HG03354 (cell line): ENCODE measurements at regions not wholly inside any gene's neighbourhood (a gene's known extent, or its start where the extent isn't known, plus 50 kb on each side); places are given as distances from the start of the nearest gene placed in this dataset.
A peak's percentile ranks its signal among the peaks of the same experiment; 100 is the strongest.
"Not testable (repeated sequence)": the region's sequence is repeated elsewhere in the genome, so short reads cannot be mapped to it uniquely, and the experiment has no call there.

Source experiments
- ATAC-seq: cut with Tn5 transposase; IDR thresholded peaks from one replicate; pipeline ENCODE4 v1.9.1; 2021; ENCODE audit warnings: mild to moderate bottlenecking; ENCODE audit not compliant: unreplicated experiment, poor library complexity, severe bottlenecking

DNA sequence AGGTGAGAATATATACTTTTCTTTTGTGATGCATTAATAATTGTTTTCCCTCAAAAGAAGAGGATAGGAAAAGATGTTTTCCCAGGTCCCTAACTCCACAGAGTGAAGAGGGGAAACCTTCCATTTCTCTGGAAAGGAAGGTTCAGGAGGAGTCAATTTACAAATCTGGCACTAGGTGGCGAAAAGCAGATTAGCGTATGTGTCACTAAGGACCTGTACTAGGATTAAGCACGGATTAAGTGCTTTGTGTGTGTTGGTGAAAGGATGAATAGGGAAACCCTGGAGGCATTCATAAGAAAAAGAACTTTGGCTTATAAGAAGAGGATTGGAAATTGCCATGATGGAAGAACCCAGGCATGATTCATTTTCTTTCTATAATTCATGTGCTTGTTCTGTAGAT, 410.1 kb upstream of the PLXNA2 start:
- no peak for ATAC-seq

DNA sequence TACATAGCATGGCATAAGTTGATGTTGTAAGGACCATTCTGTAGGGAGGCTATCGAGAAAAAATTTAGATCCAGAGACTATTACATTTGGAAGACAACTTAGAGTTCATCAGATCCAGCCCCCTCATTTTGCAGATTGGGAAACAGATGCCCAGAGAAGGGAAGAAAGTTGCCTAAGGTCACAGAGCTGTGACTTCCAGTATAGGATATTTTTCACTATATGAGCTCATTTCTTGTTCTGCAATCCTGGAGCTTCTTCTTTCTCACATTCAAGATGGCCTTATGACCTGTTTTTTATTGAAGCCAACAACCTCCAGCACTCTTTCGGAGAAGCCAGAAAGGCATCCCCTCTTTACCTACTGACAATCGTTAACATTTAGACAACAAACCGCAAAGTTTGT, 421.8 kb upstream of the PLXNA2 start:
- no peak for ATAC-seq

DNA sequence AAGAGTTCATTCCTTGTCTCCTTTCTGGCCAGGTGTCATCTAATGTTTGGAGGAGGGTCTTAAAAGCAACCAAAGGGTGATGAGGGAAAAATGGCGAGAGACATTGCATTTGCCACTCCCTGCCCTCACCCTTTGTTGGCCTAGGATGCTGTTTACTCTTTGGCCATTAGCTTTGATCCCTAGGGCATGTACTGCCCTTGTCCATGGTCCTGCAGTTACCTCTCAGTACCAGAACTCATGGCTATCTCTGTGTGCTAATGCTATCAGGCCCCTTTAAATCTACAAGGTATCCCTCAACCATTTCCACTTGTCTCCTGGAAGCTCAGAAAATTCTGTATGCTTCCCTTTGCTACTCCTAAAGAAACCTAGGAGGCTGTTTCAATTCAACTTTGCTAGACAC, 424.8 kb upstream of the PLXNA2 start:
- ATAC-seq: no peak

DNA sequence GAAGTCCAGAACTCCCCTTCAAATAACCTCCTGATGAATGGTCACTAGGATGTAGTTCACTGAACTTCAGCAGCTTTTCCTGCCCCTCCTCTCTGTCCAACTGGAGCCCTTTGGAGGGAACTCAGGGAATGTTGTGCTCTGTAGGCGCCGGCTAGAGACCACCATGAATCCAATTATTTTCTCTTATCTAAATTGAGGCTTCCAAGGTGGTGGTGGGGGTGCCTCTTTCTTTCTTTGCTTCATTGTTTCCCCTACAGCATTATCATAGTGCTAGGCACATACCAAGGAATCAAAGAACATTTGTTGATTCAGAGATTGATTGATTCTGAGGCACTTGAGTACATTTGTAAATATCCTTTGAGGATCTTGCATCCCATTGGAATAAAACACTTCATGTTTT, 426.6 kb upstream of the PLXNA2 start:
- no peak for ATAC-seq

DNA sequence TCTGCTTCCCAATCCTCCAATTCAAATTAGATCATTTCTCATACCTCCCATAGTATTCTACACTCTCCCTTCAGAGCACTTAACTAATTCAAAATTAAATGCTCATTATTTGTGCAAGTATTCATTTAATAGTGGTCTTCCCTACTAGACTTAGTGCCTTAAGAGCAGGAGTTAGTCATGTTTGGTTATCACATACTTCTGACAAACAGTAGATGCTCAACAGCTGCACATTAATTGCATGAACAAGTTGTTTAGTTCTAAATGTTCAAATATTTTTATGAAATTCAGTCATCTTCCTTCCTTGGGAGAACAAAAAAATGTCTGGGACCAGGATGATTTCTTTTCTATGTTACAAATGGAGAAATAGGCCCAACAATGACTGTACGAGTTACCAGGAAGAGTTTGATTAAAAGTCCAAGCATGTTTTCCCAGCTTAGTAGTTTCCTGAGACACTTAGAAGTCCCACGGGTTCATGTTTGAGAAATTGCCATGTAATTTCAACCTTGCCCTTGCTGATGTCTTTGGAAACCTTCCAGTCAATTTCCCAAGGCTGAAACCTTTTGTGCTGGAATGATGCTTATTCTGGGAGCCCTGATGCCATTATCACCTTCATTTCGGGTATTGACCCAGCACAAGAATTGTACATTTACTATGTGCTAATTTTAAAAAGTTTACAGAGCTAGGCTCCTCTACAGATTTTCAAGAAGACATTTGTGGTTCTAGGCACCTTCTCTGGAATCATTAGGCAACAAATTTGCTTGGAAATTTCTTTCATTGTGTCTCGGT, 437.9 kb upstream of the PLXNA2 start:
- ATAC-seq: no peak

DNA sequence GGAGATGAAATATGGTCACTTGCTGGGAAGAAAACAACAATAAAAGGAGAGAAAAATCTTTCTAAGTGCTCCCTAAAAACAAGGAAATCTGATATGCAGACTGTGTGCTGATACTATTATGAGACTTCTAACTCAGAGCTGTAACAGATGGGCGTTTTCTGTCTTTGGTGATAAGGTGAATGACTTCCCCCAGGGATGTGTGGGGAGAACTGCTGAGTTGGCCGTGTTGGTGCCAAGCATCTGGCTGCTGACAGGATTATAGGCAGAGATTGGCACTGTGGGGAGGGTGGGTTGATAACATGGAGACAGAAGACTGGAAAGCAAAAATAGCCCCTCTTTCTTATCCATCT, 438.5 kb upstream of the PLXNA2 start:
- no peak for ATAC-seq

DNA sequence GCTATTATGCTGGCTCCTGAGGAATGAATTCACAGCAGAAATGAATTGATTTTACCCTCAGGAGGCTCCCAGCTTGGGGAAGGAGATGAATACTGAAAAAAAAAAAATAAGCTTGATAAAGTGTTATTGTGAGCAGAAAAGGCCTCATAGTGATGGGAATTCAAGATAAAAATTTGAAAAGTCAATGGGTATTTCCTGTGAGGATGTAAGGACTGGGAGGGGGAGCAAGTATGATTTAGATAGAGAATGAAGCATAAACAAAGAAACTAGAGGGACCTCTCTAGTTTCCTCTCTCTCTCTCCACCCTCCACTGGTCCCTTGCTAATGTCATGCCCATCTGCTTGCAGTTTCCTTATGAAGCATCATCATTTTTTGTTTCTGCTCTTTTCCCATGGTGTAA, 439.0 kb upstream of the PLXNA2 start:
- ATAC-seq: no peak

DNA sequence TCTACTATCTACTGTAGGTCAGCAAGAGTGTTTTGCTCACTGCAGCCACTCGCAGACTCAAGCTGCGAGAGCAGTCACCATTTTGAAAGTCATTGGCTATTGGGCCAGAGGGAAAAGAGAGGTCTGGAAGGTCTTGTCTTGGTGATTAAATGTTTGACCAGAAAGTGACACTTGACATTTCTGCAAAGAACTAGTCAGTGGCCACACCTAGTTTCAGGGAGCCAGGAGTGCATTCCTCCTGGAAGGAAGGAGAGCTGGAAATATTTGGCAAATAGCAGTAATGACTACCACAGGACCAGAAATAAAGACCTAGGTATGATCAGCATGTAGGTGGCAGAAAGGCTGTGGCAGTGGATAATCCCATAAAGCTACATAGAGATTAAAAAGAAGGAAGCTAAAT, 440.0 kb upstream of the PLXNA2 start:
- no peak for ATAC-seq

DNA sequence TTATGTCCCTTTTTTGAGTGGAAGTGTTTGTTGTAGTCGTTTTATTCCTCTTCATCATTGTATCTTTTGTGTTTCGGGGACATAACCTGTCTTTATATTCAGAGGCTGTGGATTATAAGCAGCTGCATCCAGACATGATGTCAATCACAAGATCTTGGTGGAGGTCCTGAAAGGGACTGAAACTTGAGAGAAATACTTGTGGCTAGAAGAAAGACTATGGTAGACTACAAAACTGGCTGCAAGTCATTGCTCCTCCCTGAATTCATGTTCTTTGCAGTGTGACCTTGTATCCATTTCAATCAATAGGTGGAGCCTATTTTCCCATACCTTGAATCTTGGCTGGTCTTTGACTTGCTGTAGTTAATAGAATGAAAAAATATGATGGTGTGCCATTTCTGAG, 442.4 kb upstream of the PLXNA2 start:
- ATAC-seq: no peak

DNA sequence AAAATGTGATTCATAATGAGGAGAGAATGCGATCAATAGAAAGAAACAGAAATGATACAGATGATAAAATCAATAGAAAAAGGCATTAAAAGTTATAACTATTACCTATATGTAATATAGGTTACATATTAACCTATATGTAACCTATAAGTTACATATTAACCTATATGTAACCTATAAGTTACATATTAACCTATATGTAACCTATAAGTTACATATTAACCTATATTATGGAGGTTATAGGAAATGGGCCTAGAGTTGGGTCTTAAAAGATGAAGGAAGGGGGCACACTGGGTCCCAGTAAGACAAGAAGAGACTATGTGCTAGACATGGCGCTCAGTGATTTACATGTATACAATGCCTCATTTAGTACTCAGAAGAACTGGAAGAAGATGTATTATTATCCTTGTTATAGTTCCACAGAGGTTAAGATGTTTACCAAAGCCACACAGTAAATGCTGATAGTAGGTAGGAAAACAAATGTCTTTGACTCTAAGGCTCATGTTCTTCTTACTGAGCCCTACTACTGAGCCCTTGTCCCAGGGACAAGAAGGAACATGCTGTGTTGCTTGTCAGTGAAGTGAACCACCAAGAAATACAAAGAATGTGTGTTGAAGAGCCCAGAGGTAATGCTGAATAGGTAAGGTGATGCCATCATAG, 444.6 kb upstream of the PLXNA2 start:
- no peak for ATAC-seq

DNA sequence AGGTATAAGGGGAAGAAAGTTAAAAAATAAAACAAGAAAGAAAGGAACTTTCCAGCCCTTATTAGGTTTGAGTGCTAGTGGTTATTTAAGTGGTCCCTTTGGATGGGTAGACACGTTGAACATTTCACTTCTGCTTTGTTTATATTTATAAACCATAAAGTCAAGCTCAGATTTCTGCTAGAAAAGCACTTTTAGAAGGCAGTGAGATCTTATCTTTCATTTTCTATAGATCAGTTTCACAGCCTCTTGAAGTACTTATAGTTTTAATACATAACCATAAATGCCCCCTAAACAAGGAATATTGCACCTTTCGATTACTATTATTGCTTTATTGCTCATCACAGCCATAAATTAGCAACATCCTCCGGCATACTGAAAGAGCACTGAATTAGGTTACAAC, 446.8 kb upstream of the PLXNA2 start:
- no peak for ATAC-seq

DNA sequence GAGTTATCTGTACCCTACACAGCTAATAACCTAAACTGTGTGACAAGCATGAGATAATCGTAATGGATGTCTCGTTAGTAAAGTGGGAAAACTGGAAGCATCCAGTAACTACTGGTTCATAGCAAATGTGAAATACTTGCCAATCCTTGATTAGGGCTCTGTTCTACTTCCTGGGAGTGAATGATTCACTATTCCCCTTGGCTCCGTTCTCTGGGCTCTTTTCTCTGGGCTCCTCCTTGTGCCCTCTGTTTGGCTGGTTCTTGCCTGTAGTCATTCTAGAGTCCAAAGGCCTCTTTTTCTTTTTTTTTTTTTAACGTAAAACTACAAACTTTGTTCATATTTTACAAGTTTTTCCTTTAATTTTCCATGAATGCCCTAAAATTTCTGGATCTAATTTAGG, 465.8 kb upstream of the PLXNA2 start:
- no peak for ATAC-seq

DNA sequence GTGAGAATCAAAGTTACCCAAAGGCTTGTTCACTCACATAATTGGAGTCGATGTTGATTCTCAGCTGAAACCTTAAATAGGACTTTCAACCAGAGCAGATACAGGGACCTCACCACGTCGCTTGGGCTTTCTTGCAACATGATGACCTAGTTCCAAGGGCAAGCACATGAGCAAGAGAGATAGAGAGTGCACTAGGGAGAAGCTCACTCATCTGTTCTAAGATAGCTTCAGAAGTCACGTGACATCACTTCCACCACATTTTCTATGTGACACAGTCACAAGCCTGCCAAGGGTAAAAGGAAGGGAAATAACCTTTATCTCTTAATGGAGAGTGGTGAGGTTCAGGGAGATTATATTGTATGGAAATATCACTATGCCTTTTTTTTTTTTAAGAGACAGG, 470.1 kb upstream of the PLXNA2 start:
- ATAC-seq: no peak

DNA sequence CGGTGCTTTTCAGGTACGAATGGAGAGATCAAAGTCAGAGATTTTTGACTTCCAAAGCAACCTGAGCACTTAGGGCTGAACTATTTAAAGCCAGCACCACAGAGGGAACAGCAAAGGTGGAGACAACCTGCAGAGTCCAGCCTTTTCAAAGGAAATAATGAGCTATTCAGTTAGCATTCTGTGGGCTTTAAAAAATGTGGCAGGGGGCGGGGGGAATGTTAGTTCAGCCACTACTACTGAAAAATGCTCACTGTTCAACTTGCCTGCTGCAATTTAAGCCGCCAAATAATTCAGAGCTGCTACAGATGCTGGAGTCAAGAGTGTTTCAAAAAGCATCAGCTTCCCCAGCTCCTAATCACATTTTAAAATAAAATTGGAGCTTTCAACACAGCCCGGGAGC, 473.3 kb upstream of the PLXNA2 start:
- ATAC-seq: no peak

DNA sequence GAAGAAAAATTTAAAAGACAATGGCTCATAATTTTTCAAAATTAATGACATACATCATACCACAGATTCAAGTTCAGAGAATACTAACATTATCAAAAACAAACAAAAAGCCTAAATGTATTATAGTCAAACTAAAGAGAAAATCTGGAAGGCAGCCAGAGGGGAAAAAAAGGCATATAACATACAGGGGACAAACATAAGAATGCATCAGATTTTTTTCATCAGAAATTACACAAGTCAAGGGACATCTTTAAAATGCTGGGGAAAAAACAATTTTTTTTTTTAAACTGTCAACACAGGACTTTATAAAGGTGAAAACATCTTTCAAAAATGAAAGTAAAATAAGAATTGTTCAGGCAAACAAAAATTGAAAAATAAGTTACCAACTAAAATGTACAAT, 478.4 kb upstream of the PLXNA2 start:
- ATAC-seq: no peak

DNA sequence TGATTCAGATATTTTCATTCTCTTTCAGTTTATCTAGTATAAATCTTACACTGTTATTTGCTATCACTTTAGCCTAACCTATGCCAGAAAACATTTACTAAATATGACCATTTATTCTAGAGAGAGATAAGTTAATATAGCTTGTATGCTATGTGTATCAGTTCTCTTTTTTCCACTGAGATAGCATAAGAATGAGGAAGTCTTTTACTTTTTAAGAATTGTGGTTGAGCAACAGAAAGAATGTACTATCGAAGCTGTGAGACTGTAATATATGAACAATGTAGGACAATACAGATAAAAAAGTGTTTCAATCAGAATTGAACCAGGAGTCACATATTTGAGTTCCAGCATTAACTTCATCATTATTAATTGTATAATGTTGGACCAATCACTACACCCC, 479.9 kb upstream of the PLXNA2 start:
- no peak for ATAC-seq

DNA sequence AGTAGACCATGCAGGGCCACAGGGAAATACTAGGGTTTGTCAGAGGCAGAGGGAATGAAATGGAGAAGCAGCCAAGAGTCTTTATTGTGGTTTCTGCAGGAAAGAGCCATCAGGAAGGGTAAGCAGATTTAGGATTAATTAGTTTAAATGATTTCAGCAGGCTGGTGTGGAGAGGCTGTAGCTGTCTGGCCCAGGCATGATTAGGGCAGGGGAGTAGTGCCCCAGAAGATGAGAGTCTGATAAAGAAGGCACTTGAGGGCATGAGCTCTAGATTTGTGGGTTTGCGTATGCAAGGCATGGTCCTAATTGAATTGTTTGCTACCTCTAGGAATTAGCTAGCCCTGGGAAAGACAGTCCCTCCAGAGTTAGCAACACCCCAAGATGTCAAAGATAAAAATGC, 484.6 kb upstream of the PLXNA2 start:
- ATAC-seq: no peak

DNA sequence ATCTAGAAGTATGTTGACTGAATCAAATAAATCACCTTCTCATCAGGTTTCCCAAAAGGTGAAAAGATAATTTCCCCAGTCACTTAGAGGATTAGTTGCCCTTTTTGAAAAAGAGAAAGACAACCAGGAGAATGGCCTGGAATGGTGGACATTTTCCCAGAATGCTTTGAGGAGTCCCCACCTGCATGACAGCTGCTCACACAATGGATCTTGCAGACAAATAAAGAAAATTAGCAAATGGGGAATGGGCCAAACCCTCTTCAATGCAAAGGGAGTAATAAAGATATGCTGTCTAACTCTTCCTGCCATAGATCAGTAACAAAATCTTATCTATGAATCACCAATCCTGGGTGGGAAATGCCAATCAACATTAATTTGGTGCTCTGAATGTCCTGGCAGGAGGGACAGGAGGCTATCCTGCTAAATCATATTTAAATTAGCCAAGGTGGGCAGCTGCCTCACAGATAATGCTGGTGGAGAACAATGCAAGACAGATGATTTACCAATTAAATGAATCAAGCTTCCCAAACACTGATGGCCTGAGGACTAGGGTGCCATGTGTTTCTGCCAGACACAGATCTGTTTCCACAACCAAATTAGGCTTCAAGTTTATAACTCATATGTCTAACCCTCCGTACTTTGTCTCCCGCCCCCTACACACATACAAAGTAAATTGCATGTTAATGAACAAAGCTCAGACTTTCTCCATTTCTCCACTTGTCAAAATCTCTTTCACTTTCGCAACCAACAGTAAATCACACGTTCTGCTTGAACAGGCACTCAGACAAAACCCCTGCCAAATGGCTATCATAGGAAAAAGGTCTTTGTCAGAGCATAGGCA, 488.0 kb upstream of the PLXNA2 start:
- ATAC-seq: peak; percentile 97

DNA sequence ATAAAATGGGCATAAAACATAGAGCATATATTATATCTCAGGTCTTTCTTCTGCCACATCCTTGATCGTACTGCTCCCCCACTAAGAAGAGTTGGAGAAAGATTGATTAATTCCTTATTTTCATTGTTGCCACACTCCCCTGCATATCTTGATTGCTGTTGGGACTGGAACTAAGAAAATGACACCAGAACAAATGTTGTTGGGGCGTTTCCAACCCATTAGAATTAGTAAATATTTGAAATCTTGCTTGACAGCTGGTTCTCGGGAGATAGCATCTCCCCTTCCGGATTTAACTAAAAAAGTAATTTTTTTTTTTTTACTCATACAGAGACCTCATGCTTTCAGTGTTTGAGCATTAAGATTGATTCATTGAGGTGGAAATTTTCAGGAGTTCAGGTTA, 493.0 kb upstream of the PLXNA2 start:
- ATAC-seq: no peak

DNA sequence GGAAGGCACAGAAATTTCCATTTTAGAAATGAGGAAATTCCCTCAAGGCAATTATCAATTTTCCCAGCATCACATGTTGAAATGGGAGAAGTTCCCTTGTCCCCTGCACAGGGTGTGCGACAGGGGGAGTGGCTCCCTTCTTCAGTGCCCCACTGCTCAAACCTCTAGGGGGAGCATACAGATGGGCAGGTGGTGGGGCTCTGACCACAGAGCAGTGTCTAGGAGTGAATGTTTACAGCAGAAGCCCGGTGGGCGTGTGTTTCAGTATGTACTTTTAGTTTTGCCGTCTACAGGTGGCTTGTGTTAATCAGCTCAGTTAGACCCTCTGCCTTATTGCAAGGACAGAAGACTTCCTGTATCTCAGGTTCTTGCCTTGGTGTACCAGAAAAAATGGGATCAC, 493.7 kb upstream of the PLXNA2 start:
- ATAC-seq: peak; percentile 95

DNA sequence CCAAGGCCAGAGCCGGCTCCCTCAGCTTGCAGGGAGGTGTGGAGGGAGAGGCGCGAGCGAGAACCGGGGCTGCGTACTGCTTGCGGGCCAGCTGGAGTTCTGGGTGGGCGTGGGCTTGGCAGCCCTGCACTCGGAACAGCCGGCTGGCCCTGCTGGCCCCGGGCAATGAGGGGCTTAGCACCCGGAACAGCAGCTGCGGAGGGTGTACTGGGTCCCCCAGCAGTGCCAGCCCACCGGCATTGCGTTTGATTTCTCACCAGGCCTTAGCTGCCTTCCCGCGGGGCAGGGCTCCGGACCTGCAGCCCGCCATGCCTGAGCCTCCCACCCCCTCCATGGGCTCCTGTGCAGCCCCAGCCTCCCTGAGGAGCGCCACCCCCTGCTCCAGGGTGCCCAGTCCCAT, 495.5 kb upstream of the PLXNA2 start:
- not testable (repeated sequence) for ATAC-seq
